Neural cell (in vitro differentiated cells): ENCODE measurements at regions not wholly inside any gene's neighbourhood (a gene's known extent, or its start where the extent isn't known, plus 50 kb on each side); places are given as distances from the start of the nearest gene placed in this dataset.

Experiments used
- RAD21 ChIP-seq: fragments of 450-650 bp; conservative IDR thresholded peaks from 2 replicates; pipeline ENCODE4 v1.6.1; 2014; ENCODE audit warnings: antibody characterized with exemption, mild to moderate bottlenecking, moderate library complexity
- TF ChIP-seq, protein P1 (sequence below): fragments of 450-650 bp; IDR thresholded peaks from 2 replicates; pipeline ENCODE4 v1.5.1; 2014; ENCODE audit warnings: antibody characterized with exemption, mild to moderate bottlenecking, moderate library complexity; ENCODE audit not compliant: poor library complexity, severe bottlenecking

DNA sequence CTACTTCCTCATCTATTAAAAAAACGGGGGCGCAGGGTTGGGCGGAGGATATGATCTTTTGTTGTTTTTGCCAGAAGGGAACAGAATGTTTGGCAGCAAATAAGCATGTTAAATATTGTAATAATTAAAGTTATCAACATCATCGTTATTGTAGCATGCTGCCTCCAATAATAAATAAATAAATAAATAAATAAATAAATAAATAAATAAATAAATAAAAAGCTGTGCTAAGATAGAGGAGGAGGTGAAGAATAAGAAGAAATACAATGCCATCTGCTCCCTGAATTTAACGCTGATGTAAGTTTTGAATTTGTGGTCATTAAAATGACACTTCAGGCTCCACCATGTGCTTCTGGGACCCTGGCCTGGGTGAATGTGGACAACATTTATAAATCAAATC is 508.0 kb upstream of the TNC start:
- TF ChIP-seq RAD21: no peak
- TF ChIP-seq, protein P1, sequence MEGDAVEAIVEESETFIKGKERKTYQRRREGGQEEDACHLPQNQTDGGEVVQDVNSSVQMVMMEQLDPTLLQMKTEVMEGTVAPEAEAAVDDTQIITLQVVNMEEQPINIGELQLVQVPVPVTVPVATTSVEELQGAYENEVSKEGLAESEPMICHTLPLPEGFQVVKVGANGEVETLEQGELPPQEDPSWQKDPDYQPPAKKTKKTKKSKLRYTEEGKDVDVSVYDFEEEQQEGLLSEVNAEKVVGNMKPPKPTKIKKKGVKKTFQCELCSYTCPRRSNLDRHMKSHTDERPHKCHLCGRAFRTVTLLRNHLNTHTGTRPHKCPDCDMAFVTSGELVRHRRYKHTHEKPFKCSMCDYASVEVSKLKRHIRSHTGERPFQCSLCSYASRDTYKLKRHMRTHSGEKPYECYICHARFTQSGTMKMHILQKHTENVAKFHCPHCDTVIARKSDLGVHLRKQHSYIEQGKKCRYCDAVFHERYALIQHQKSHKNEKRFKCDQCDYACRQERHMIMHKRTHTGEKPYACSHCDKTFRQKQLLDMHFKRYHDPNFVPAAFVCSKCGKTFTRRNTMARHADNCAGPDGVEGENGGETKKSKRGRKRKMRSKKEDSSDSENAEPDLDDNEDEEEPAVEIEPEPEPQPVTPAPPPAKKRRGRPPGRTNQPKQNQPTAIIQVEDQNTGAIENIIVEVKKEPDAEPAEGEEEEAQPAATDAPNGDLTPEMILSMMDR: no peak
